HCT116 (cell line): ENCODE measurements at regions not wholly inside any gene's neighbourhood (a gene's known extent, or its start where the extent isn't known, plus 50 kb on each side); places are given as distances from the start of the nearest gene placed in this dataset.

Experiments used
- ATAC-seq: fragments of 200-7000 bp; cut with Tn5 transposase; 2 replicates; pipeline ENCODE4 v1.9.1; 2020; ENCODE audit warnings: mild to moderate bottlenecking, moderate library complexity
- BruUV-seq: library from RNA; stranded (reverse); fragments of 400-500 nt; replicated peaks from 2 replicates; lab custom pipeline; 2021; lab: Mats Ljungman, UMichigan
- CTCF ChIA-PET: fragments of 300-600 bp; sonication (Branson Sonifier 250); formaldehyde crosslinking; loops from one replicate; lab custom pipeline; 2021; ENCODE audit warnings: antibody characterized with exemption; lab: Charles Lee
- POLR2A ChIA-PET: fragments of 300-600, 350-600 bp; sonication (Branson Sonifier 250); formaldehyde crosslinking; loops from one replicate; lab custom pipeline; 2021; ENCODE audit warnings: antibody characterized with exemption; lab: Charles Lee
- RAD21 ChIA-PET, 2 experiments: fragments of 300-600 bp; sonication (Branson Sonifier 250); formaldehyde crosslinking; loops; one replicate each; lab custom pipeline; 2023; ENCODE audit warnings: low total read pairs in 2 of 2; ENCODE audit not compliant: uncharacterized antibody in 2 of 2, unreplicated experiment in 2 of 2, low non-redundant PET in 1 of 2; lab: Charles Lee
- DNase-seq: peaks from one replicate; pipeline ENCODE4 v3.0.0-alpha.2; 2010; ENCODE audit warnings: low read depth, low spot score
- H2AFZ ChIP-seq: fragments of 200-600 bp; shearing (Covaris generic), sonication (generic); 2 replicates; pipeline ENCODE4 v1.6.1; 2017; ENCODE audit warnings: low read depth, mixed run types, mixed read lengths, antibody characterized with exemption, low read length; ENCODE audit not compliant: poor library complexity, severe bottlenecking
- H3K27ac ChIP-seq: 2 replicates; pipeline ENCODE4 v1.5.1; 2012; ENCODE audit warnings: low read depth, low read length
- H3K27me3 ChIP-seq: fragments of 200-600 bp; sonication (generic); 2 replicates; pipeline ENCODE4 v1.6.1; 2016; ENCODE audit warnings: mixed run types, low read length, mixed read lengths; ENCODE audit not compliant: insufficient read depth
- H3K36me3 ChIP-seq, 2 experiments: fragments of 200-500 bp in 1 of 2; fragments of 200-600 bp in 1 of 2; sonication (Bioruptor generic) in 1 of 2; sonication (generic) in 1 of 2; 2 replicates each; pipeline versions ENCODE4 v1.5.1 to v1.6.1; 2014 to 2016; ENCODE audit warnings: low read length in 2 of 2, inconsistent platforms in 1 of 2, mixed read lengths in 1 of 2, mixed run types in 1 of 2; ENCODE audit not compliant: insufficient read depth in 2 of 2, control insufficient read depth in 1 of 2
- H3K4me1 ChIP-seq, 2 experiments: fragments of 200-600 bp in 1 of 2; sonication (generic) in 1 of 2; 2 replicates each; pipeline versions ENCODE4 v1.5.1 to v1.6.1; 2012 to 2017; ENCODE audit warnings: low read length in 2 of 2, inconsistent platforms in 1 of 2, mild to moderate bottlenecking in 1 of 2, mixed read lengths in 1 of 2, mixed run types in 1 of 2, moderate library complexity in 1 of 2; ENCODE audit not compliant: insufficient read depth in 2 of 2, control insufficient read depth in 1 of 2
- H3K4me2 ChIP-seq: fragments of 200-600 bp; sonication (generic); 2 replicates; pipeline ENCODE4 v1.6.1; 2017; ENCODE audit warnings: mixed run types, low read length, mixed read lengths
- H3K4me3 ChIP-seq, 2 experiments: fragments of 200-600 bp in 1 of 2; sonication (generic) in 1 of 2; replicated peaks in 1 of 2; 2 replicates each; pipeline ENCODE4 v1.5.1; 2011 to 2016; ENCODE audit warnings: low read length in 2 of 2, control low read depth in 1 of 2, low read depth in 1 of 2, mild to moderate bottlenecking in 1 of 2, mixed read lengths in 1 of 2, mixed run types in 1 of 2
- H3K79me2 ChIP-seq: fragments of 200-600 bp; sonication (generic); 2 replicates; pipeline ENCODE4 v1.6.1; 2017; ENCODE audit warnings: mild to moderate bottlenecking, mixed run types, low read length, moderate library complexity, mixed read lengths; ENCODE audit not compliant: insufficient read depth
- H3K9ac ChIP-seq: fragments of 200-600 bp; sonication (generic); 2 replicates; pipeline ENCODE4 v1.6.1; 2016; ENCODE audit warnings: low read length, mixed read lengths
- H3K9me2 ChIP-seq: fragments of 200-600 bp; sonication (generic), shearing (Covaris generic); 2 replicates; pipeline ENCODE4 v1.6.1; 2017; ENCODE audit warnings: mixed run types, mild to moderate bottlenecking, moderate library complexity; ENCODE audit not compliant: insufficient read depth
- H3K9me3 ChIP-seq, 2 experiments: fragments of 200-500 bp in 1 of 2; fragments of 200-600 bp in 1 of 2; sonication (Bioruptor generic) in 1 of 2; sonication (generic) in 1 of 2; 2 replicates each; pipeline ENCODE4 v1.6.1; 2014 to 2017; ENCODE audit warnings: low read length in 2 of 2, mixed read lengths in 2 of 2, inconsistent platforms in 1 of 2, low read depth in 1 of 2, mild to moderate bottlenecking in 1 of 2, mixed run types in 1 of 2, moderate library complexity in 1 of 2; ENCODE audit not compliant: control insufficient read depth in 1 of 2, insufficient read depth in 1 of 2
- H4K20me1 ChIP-seq: fragments of 200-600 bp; sonication (generic), shearing (Covaris generic); 2 replicates; pipeline ENCODE4 v1.6.1; 2017; ENCODE audit warnings: mixed run types, mild to moderate bottlenecking, moderate library complexity; ENCODE audit not compliant: insufficient read depth
- ATF3 ChIP-seq: IDR thresholded peaks from 2 replicates; pipeline ENCODE4 v1.6.1; 2012
- CBX3 ChIP-seq: IDR thresholded peaks from 2 replicates; pipeline ENCODE4 v1.6.1; 2012; ENCODE audit warnings: low read depth
- CTCF ChIP-seq, 3 experiments: fragments of 200-600 bp in 1 of 3; sonication (generic) in 1 of 3; IDR thresholded peaks in 2 of 3; conservative IDR thresholded peaks in 1 of 3; 2 replicates each; pipeline ENCODE4 v1.5.1; 2012 to 2017; ENCODE audit warnings: low read depth in 2 of 3, low read length in 2 of 3, antibody characterized with exemption in 1 of 3, borderline replicate concordance in 1 of 3, control low read depth in 1 of 3, mild to moderate bottlenecking in 1 of 3, mixed read lengths in 1 of 3, mixed run types in 1 of 3, moderate library complexity in 1 of 3; ENCODE audit not compliant: insufficient read depth in 1 of 3
- EGR1 ChIP-seq: IDR thresholded peaks from 2 replicates; pipeline ENCODE4 v1.6.1; 2012; ENCODE audit warnings: low read depth
- ELF1 ChIP-seq: IDR thresholded peaks from 2 replicates; pipeline ENCODE4 v1.6.1; 2012; ENCODE audit warnings: low read depth, borderline replicate concordance
- EZH2 ChIP-seq: fragments of 200-600 bp; sonication (generic); IDR thresholded peaks from 2 replicates; pipeline ENCODE4 v1.6.1; 2017; ENCODE audit warnings: antibody characterized with exemption, mixed run types
- EZH2phosphoT487 ChIP-seq: fragments of 200-600 bp; IDR thresholded peaks from 2 replicates; pipeline ENCODE4 v1.6.1; 2018; ENCODE audit warnings: antibody characterized with exemption, borderline replicate concordance
- FOSL1 ChIP-seq: IDR thresholded peaks from 2 replicates; pipeline ENCODE4 v1.6.1; 2012; ENCODE audit warnings: low read depth
- JUND ChIP-seq: IDR thresholded peaks from 2 replicates; pipeline ENCODE4 v1.6.1; 2012
- POLR2A ChIP-seq: IDR thresholded peaks from 2 replicates; pipeline ENCODE4 v1.7.0; 2011; ENCODE audit warnings: borderline replicate concordance; ENCODE audit not compliant: insufficient read depth, insufficient read length; ENCODE audit errors: extremely low read depth
- POLR2AphosphoS5 ChIP-seq: IDR thresholded peaks from 2 replicates; pipeline ENCODE4 v1.6.1; 2011; ENCODE audit warnings: mild to moderate bottlenecking, low read depth, low read length, moderate library complexity
- RAD21 ChIP-seq: IDR thresholded peaks from 2 replicates; pipeline ENCODE4 v1.6.1; 2012; ENCODE audit warnings: low read depth, mild to moderate bottlenecking
- REST ChIP-seq: IDR thresholded peaks from 2 replicates; pipeline ENCODE4 v1.6.1; 2012; ENCODE audit warnings: low read depth
- SIN3A ChIP-seq: IDR thresholded peaks from 2 replicates; pipeline ENCODE4 v1.6.1; 2012; ENCODE audit warnings: low read depth
- ZFX ChIP-seq: fragments of 450-650 bp; IDR thresholded peaks from 2 replicates; pipeline ENCODE4 v1.6.1; 2017
- ZNF274 ChIP-seq: fragments of 200-500 bp; sonication (Bioruptor generic); IDR thresholded peaks from 2 replicates; pipeline ENCODE4 v1.6.1; 2014; ENCODE audit warnings: mild to moderate bottlenecking, low read depth, low read length, inconsistent platforms
- intact Hi-C: fragments of 100-400 bp; cut with micrococcal nuclease; formaldehyde crosslinking; loops from 2 replicates; pipeline ENCODE4 v1.10.0; 2022

GRCh38 chr16:88318521-88318920, 64.2 kb upstream of the ZNF469 start (continued):
- TF ChIP-seq EZH2, result no peak
- TF ChIP-seq ATF3, result no peak
- TF ChIP-seq EGR1, result no peak
- no peak for TF ChIP-seq POLR2A
- no peak for TF ChIP-seq CTCF (IDR thresholded peaks at IDR 0.05 in 2 of 3, conservative IDR thresholded peaks at IDR 0.05 in 1 of 3; ENCODE audit: borderline replicate concordance in 1 of 3, insufficient read depth in 1 of 3, low read depth in 2 of 3, low read length in 2 of 3)
- TF ChIP-seq ELF1, result no peak

GRCh38 chr16:88319116-88319965, 63.4 kb upstream of the ZNF469 start:
- Histone ChIP-seq H3K27me3 (no peaks in the 10 kb centered on the region), H3K4me3 (no peak overlapping the region), H3K27ac (no peak overlapping the region), H3K36me3 (no peaks in the 10 kb centered on the region), H3K9ac (no peak overlapping the region), H2AFZ (no peak overlapping the region), H3K4me1 (peaks cover 11 to 21% of the 10 kb centered on the region in 2 experiments), H3K4me2 (no peak overlapping the region), H3K79me2 (no peaks in the 10 kb centered on the region), H3K9me2 (no peaks in the 10 kb centered on the region), H3K9me3 (peaks cover 0 to 15% of the 10 kb centered on the region in 2 experiments; a peak in 1 of 4 replicates), H4K20me1 (no peaks in the 10 kb centered on the region)
- ATAC-seq, result no peak
- ChIA-PET POLR2A (no interaction called here), RAD21 (no interaction called here), CTCF (no interaction called here)
- TF ChIP-seq FOSL1, result no peak
- no peak for TF ChIP-seq SIN3A
- no peak for TF ChIP-seq RAD21
- TF ChIP-seq REST, result no peak
- TF ChIP-seq ZNF274, result no peak
- TF ChIP-seq POLR2AphosphoS5, result no peak
- no peak for TF ChIP-seq EZH2
- TF ChIP-seq ZFX, result no peak
- TF ChIP-seq JUND, result no peak
- TF ChIP-seq ELF1, result no peak
- TF ChIP-seq EZH2phosphoT487, result no peak
- TF ChIP-seq ATF3, result no peak
- no peak for TF ChIP-seq CBX3
- BruUV-seq, result no TSS peak
- intact Hi-C loops, result no loop called here
- DNase-seq, result no peak
